Kidney (tissue), 13 donors: ENCODE measurements at regions not wholly inside any gene's neighbourhood (a gene's known extent, or its start where the extent isn't known, plus 50 kb on each side); places are given as distances from the start of the nearest gene placed in this dataset.

ENCODE experiments used
- DNase-seq, 5 donors: peaks; one replicate each; pipeline ENCODE4 v3.0.0-alpha.2; 2013 to 2020
- FAIRE-seq: peaks from 2 replicates; lab custom pipeline; 2012; peaks lifted over from hg19 to GRCh38; lab: Jason Lieb, UNC
- H3K27ac ChIP-seq, 2 donors: one replicate each; pipeline ENCODE4 v1.7.0; 2013; ENCODE audit warnings: low read depth in 2 of 2, low read length in 2 of 2, inconsistent platforms in 1 of 2
- H3K27me3 ChIP-seq: one replicate; pipeline ENCODE4 v1.7.1; 2013; ENCODE audit warnings: low read length, inconsistent platforms; ENCODE audit not compliant: control insufficient read depth, insufficient read depth
- H3K36me3 ChIP-seq, 3 donors: one replicate each; pipeline versions ENCODE4 v1.7.0 to v1.7.1; 2013; ENCODE audit warnings: low read length in 3 of 3, control low read depth in 1 of 3, inconsistent platforms in 1 of 3; ENCODE audit not compliant: insufficient read depth in 3 of 3, control insufficient read depth in 2 of 3
- H3K4me1 ChIP-seq, 3 donors: one replicate each; pipeline versions ENCODE4 v1.7.0 to v1.7.1; 2013; ENCODE audit warnings: low read length in 3 of 3, inconsistent platforms in 1 of 3, low read depth in 1 of 3; ENCODE audit not compliant: control insufficient read depth in 2 of 3, insufficient read depth in 2 of 3
- H3K4me3 ChIP-seq, 3 donors: one replicate each; pipeline versions ENCODE4 v1.7.0 to v1.8.1; 2013; ENCODE audit warnings: low read length in 3 of 3, control low read depth in 1 of 3, inconsistent platforms in 1 of 3
- H3K9ac ChIP-seq, 3 donors: one replicate each; pipeline versions ENCODE4 v1.7.0 to v1.7.1; 2013; ENCODE audit warnings: low read length in 3 of 3, control low read depth in 1 of 3, inconsistent platforms in 1 of 3
- H3K9me3 ChIP-seq, 3 donors: one replicate each; pipeline versions ENCODE4 v1.7.0 to v1.7.1; 2013; ENCODE audit warnings: low read length in 3 of 3, control low read depth in 1 of 3, inconsistent platforms in 1 of 3; ENCODE audit not compliant: control insufficient read depth in 2 of 3, insufficient read depth in 1 of 3
- CTCF ChIP-seq: IDR thresholded peaks from 3 replicates; pipeline ENCODE4 v1.5.1; 2012; ENCODE audit warnings: mild to moderate bottlenecking, moderate library complexity, borderline replicate concordance; ENCODE audit not compliant: insufficient read depth; ENCODE audit errors: extremely low read depth
- intact Hi-C: fragments of 100-400 bp; cut with DNase I; formaldehyde crosslinking; loops from one replicate; pipeline ENCODE4 v1.11.1; 2022
- donor health status: control.
- donor health status: control.
- donor health status: control.
- donor health status: control.
- donor health status: control.
- donor health status: DM: yes; HTN: yes; CAD: no.
- donor health status: Normal renal cell carcinoma (clear cell type).

- DNase-seq (no peak), FAIRE-seq (no peak)
- Histone ChIP-seq H3K27me3 (no peaks in the 10 kb centered on the region), H3K36me3 (no peaks in the 10 kb centered on the region), H3K9ac (no peak overlapping the region), H3K4me3 (no peak overlapping the region), H3K4me1 (no peaks in the 10 kb centered on the region), H3K9me3 (no peaks in the 10 kb centered on the region), H3K27ac (no peak overlapping the region)
- no peak for TF ChIP-seq CTCF
- intact Hi-C loops, result no loop called here
Observed at GRCh38 chr5:158644301-158644700, 455.4 kb downstream of the EBF1 start.

- no peak for DNase-seq
- intact Hi-C loops, result no loop called here
- no peak for TF ChIP-seq CTCF
- H3K27me3 ChIP-seq, result no peaks in the 10 kb centered on the region
- no peaks in the 10 kb centered on the region for H3K9me3 ChIP-seq
- H3K27ac ChIP-seq, result no peak overlapping the region
- H3K36me3 ChIP-seq, result no peaks in the 10 kb centered on the region
- no peak overlapping the region for H3K4me3 ChIP-seq
- no peaks in the 10 kb centered on the region for H3K4me1 ChIP-seq
- no peak overlapping the region for H3K9ac ChIP-seq
- no peak for FAIRE-seq
Observed at GRCh38 chr5:158643840-158644239, 455.9 kb downstream of the EBF1 start.

GRCh38 chr5:158642879-158643278 lies 456.8 kb downstream of the EBF1 start:
- Histone ChIP-seq H3K9ac (no peak overlapping the region), H3K27ac (no peak overlapping the region), H3K9me3 (no peaks in the 10 kb centered on the region), H3K4me3 (no peak overlapping the region), H3K27me3 (no peaks in the 10 kb centered on the region), H3K36me3 (no peaks in the 10 kb centered on the region), H3K4me1 (no peaks in the 10 kb centered on the region)
- intact Hi-C loops, result no loop called here
- no peak for TF ChIP-seq CTCF
- no peak for FAIRE-seq
- no peak for DNase-seq

- FAIRE-seq, result no peak
- Histone ChIP-seq H3K36me3 (no peaks in the 10 kb centered on the region), H3K4me1 (no peaks in the 10 kb centered on the region), H3K9ac (no peak overlapping the region), H3K27ac (no peak overlapping the region), H3K4me3 (no peak overlapping the region), H3K27me3 (no peaks in the 10 kb centered on the region), H3K9me3 (no peaks in the 10 kb centered on the region)
- intact Hi-C loops, result no loop called here
- no peak for DNase-seq
- TF ChIP-seq CTCF, result no peak
Observed at GRCh38 chr5:158641016-158641415, 458.7 kb downstream of the EBF1 start.
